PC-3 (cell line): ENCODE measurements at regions not wholly inside any gene's neighbourhood (a gene's known extent, or its start where the extent isn't known, plus 50 kb on each side); places are given as distances from the start of the nearest gene placed in this dataset.

Source experiments
- EZH2phosphoT487 ChIP-seq: fragments of 300-600 bp; sonication (generic); IDR thresholded peaks from 2 replicates; pipeline ENCODE4 v1.6.1; 2018; ENCODE audit warnings: mild to moderate bottlenecking, antibody characterized with exemption, low read length, borderline replicate concordance
- TF ChIP-seq, protein P1 (sequence below): fragments of 300-600 bp; sonication (generic); conservative IDR thresholded peaks from 2 replicates; pipeline ENCODE4 v1.5.1; 2017; ENCODE audit warnings: antibody characterized with exemption, low read depth, mild to moderate bottlenecking, low read length

DNA sequence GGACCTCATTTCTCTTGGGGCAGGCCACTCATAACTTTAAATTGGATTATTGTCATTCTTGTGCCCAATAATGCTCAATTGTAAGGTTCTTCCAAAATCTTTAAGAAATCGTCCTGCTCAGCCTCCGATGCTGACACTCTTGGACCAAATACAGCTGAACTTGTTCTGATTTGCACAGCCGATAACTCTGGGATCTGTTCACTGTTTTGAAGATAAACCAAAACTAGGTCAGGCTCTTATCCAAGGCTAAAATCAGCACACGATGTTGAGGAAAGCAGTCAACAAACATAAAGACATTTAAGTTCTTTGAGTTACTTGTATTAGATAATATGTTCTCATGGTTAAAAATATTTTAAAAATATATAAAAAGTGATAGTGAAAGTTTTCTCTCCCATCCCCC, 52.0 kb upstream of the NEO1 start:
- TF ChIP-seq, protein P1, sequence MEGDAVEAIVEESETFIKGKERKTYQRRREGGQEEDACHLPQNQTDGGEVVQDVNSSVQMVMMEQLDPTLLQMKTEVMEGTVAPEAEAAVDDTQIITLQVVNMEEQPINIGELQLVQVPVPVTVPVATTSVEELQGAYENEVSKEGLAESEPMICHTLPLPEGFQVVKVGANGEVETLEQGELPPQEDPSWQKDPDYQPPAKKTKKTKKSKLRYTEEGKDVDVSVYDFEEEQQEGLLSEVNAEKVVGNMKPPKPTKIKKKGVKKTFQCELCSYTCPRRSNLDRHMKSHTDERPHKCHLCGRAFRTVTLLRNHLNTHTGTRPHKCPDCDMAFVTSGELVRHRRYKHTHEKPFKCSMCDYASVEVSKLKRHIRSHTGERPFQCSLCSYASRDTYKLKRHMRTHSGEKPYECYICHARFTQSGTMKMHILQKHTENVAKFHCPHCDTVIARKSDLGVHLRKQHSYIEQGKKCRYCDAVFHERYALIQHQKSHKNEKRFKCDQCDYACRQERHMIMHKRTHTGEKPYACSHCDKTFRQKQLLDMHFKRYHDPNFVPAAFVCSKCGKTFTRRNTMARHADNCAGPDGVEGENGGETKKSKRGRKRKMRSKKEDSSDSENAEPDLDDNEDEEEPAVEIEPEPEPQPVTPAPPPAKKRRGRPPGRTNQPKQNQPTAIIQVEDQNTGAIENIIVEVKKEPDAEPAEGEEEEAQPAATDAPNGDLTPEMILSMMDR, result no peak
- no peak for TF ChIP-seq EZH2phosphoT487
